ENCODE measurements at regions not wholly inside any gene's neighbourhood (a gene's known extent, or its start where the extent isn't known, plus 50 kb on each side); places are given as distances from the start of the nearest gene placed in this dataset.

- no peak for DNase-seq (ENCODE audit: low read depth)
These were observed 94.3 kb upstream of the ADO start for GRCh38 chr10:62710182-62710581.

GRCh38 chr10:62715383-62715782, 89.1 kb upstream of the ADO start:
- no peak for DNase-seq (ENCODE audit: low read depth)

GRCh38 chr10:62718585-62718984, 85.9 kb upstream of the ADO start:
- no peak for DNase-seq (ENCODE audit: low read depth)

GRCh38 chr10:62719061-62719460, 85.5 kb upstream of the ADO start:
- DNase-seq (ENCODE audit: low read depth) = no peak

GRCh38 chr10:62721687-62722086, 82.8 kb upstream of the ADO start:
- no peak for DNase-seq (ENCODE audit: low read depth)

GRCh38 chr10:62723375-62723774, 81.1 kb upstream of the ADO start:
- DNase-seq (ENCODE audit: low read depth) = no peak

- DNase-seq (ENCODE audit: low read depth) = no peak
These were observed 80.1 kb upstream of the ADO start for GRCh38 chr10:62724465-62724864.

GRCh38 chr10:62726142-62726541, 78.4 kb upstream of the ADO start:
- DNase-seq (ENCODE audit: low read depth) = no peak

- no peak for DNase-seq (ENCODE audit: low read depth)
These were observed 77.9 kb upstream of the ADO start for GRCh38 chr10:62726638-62727037.

GRCh38 chr10:62727934-62728333, 76.6 kb upstream of the ADO start:
- DNase-seq (ENCODE audit: low read depth) = no peak

- no peak for DNase-seq (ENCODE audit: low read depth)
These were observed 76.0 kb upstream of the ADO start for GRCh38 chr10:62728479-62728878.

- DNase-seq (ENCODE audit: low read depth) = peak; percentile 40
These were observed 71.5 kb upstream of the ADO start for GRCh38 chr10:62732841-62733653.

GRCh38 chr10:62733654-62734293, 70.7 kb upstream of the ADO start:
- no peak for DNase-seq (ENCODE audit: low read depth)

GRCh38 chr10:62734781-62735463, 69.6 kb upstream of the ADO start:
- DNase-seq (ENCODE audit: low read depth) = no peak

GRCh38 chr10:62735464-62736167, 68.9 kb upstream of the ADO start:
- peak; percentile 32 for DNase-seq (ENCODE audit: low read depth)

GRCh38 chr10:62736168-62736546, 68.4 kb upstream of the ADO start:
- no peak for DNase-seq (ENCODE audit: low read depth)

GRCh38 chr10:62738916-62739315, 65.6 kb upstream of the ADO start:
- no peak for DNase-seq (ENCODE audit: low read depth)

GRCh38 chr10:62740885-62741745, 63.4 kb upstream of the ADO start:
- no peak for DNase-seq (ENCODE audit: low read depth)

- no peak for DNase-seq (ENCODE audit: low read depth)
These were observed 62.5 kb upstream of the ADO start for GRCh38 chr10:62741996-62742395.

GRCh38 chr10:62742536-62743061, 61.9 kb upstream of the ADO start:
- DNase-seq (ENCODE audit: low read depth) = no peak

GRCh38 chr10:62744136-62744535, 60.4 kb upstream of the ADO start:
- DNase-seq (ENCODE audit: low read depth) = no peak
